Activated naive CD4-positive, alpha-beta T cell treated with anti-CD3 and anti-CD28 coated beads, Interleukin-2, amount 50 U/mL, for 24 hours (primary cell): ENCODE measurements at regions not wholly inside any gene's neighbourhood (a gene's known extent, or its start where the extent isn't known, plus 50 kb on each side); places are given as distances from the start of the nearest gene placed in this dataset.

Source experiments
- H3K27ac Mint-ChIP-seq: one replicate; pipeline ENCODE4 v1.8.0; 2021; ENCODE audit warnings: mild to moderate bottlenecking, mixed read lengths
- H3K27me3 Mint-ChIP-seq: one replicate; pipeline ENCODE4 v1.8.0; 2021; ENCODE audit warnings: mixed read lengths
- H3K36me3 Mint-ChIP-seq: one replicate; pipeline ENCODE4 v1.8.0; 2021; ENCODE audit warnings: mixed read lengths
- H3K4me1 Mint-ChIP-seq: one replicate; pipeline ENCODE4 v1.8.0; 2021; ENCODE audit warnings: mixed read lengths
- H3K4me3 Mint-ChIP-seq: one replicate; pipeline ENCODE4 v1.8.0; 2021; ENCODE audit warnings: mild to moderate bottlenecking, mixed read lengths
- H3K9me3 Mint-ChIP-seq: one replicate; pipeline ENCODE4 v1.8.0; 2021; ENCODE audit warnings: mixed read lengths

DNA sequence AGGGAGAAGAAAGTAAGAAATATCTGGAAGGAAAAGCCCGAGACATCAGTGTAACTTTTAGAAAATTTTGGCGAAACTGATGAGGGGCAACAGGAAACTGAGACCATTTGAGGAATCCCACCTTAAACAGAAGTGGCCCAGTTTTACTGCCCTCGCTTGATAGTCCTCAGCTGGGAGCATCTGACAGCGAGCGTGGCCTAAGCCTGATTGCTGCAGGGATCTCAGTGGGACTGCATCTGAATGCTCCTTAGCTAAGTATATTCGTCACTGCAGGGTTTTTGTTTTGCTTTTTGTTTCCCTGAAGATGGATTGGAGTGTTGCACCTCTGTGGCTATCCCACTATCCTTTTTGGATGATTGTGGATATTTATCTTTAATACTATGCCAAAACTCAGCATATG is 262.7 kb upstream of the KLHL1 start:
- Mint-ChIP-seq H3K27me3 (no peaks in the 10 kb centered on the region), H3K4me3 (no peak overlapping the region), H3K36me3 (no peaks in the 10 kb centered on the region), H3K27ac (no peak overlapping the region), H3K4me1 (no peaks in the 10 kb centered on the region), H3K9me3 (peaks cover 5% of the 10 kb centered on the region)

DNA sequence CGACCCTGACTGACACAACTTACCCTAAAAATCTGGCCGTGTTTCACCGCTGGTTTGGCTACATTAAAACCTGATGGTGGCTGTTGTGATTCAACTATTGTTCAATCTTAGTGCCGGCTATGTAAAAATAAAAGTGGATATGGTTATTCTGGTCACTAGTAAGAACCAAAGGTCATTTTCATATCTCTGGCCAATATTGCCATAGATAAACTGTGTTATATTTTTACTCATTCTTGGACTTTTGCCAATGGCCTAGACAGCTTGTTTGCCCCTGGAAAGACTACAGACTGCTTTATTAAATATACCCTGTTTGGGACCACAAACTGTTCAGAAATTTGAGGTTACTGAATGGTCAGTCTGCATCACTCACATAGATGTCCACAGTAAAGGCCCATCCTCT is 258.5 kb upstream of the KLHL1 start:
- H3K27me3 Mint-ChIP-seq: no peaks in the 10 kb centered on the region
- H3K4me3 Mint-ChIP-seq: no peak overlapping the region
- H3K36me3 Mint-ChIP-seq: no peaks in the 10 kb centered on the region
- H3K9me3 Mint-ChIP-seq: peaks cover 13% of the 10 kb centered on the region
- no peaks in the 10 kb centered on the region for H3K4me1 Mint-ChIP-seq
- H3K27ac Mint-ChIP-seq: no peak overlapping the region

DNA sequence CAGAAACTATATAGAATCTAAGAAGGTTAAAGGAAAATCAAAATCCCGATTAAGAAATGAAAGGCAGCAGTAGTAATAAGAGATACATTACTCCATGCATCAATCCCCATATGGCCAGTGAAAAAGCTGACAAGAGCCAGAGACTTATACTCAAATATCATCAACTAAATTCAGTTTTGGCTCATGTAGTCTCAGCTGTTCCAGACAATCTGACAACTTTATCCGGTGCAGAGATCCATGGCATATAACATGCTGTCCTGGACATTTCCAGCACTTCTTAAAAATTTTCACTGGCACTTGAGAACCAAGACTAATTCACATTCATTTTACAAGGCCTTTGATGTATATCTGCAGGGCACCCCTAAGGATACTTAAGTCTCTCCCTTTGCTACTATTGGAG is 255.7 kb upstream of the KLHL1 start:
- H3K36me3 Mint-ChIP-seq: no peaks in the 10 kb centered on the region
- H3K9me3 Mint-ChIP-seq: peaks cover 13% of the 10 kb centered on the region
- no peaks in the 10 kb centered on the region for H3K27me3 Mint-ChIP-seq
- no peak overlapping the region for H3K27ac Mint-ChIP-seq
- no peak overlapping the region for H3K4me3 Mint-ChIP-seq
- no peaks in the 10 kb centered on the region for H3K4me1 Mint-ChIP-seq

DNA sequence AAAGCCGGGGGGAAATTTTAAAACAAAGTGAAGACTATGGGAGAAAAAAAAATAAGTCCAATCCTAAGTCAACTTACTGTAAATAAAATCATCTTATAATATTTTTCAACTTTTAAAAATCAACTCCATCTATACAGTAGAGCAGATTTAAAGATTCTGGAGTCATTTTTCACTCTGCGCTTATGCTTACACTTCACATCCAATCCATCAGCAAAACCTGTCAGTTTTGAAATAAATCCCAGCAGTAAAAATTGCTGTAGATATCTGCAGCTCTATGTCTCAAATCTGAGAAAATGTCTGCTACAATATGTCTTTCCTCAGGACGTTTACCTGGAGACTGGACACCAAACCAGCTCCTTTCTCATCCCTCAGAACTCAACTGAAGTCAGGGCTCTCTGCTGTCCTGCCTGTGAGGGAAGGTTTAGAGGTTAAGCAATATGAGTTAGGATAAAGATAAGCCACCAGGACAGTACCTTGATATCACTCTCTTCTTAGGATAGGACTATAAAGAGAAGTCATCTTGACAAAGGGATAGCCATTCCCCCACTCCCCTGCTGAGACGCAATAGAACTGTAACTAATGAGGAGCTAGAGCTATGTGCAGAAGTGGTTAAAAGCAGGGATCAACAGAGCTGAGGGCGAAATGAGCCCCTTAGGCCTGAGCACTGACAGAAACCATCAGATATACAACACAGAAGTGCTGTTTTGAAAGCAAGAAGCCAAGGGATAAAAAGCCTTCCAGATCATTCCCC is 254.7 kb upstream of the KLHL1 start:
- no peaks in the 10 kb centered on the region for H3K36me3 Mint-ChIP-seq
- H3K4me3 Mint-ChIP-seq: no peak overlapping the region
- no peak overlapping the region for H3K27ac Mint-ChIP-seq
- peaks cover 13% of the 10 kb centered on the region for H3K9me3 Mint-ChIP-seq
- H3K27me3 Mint-ChIP-seq: no peaks in the 10 kb centered on the region
- no peaks in the 10 kb centered on the region for H3K4me1 Mint-ChIP-seq

DNA sequence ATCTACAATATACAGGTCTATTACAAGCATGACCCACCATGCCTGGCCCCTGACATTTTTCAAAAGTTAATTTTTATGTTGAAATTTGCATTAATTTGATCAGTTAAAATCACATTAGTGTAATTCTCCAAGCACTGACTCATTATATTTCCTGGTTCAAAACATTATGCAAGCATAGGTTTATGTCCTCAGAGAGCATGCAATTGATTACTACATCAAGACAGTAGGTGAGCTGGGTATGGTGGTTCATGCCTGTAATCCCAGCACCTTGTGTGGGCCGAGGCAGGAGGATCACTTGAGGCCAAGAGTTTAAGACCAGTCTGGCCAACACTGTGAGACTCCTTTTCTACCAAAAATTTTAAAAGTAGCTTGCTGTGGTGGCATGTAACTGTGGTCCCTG is 248.8 kb upstream of the KLHL1 start:
- no peaks in the 10 kb centered on the region for H3K36me3 Mint-ChIP-seq
- H3K9me3 Mint-ChIP-seq: no peaks in the 10 kb centered on the region
- no peaks in the 10 kb centered on the region for H3K27me3 Mint-ChIP-seq
- no peak overlapping the region for H3K4me3 Mint-ChIP-seq
- no peak overlapping the region for H3K27ac Mint-ChIP-seq
- H3K4me1 Mint-ChIP-seq: no peaks in the 10 kb centered on the region

DNA sequence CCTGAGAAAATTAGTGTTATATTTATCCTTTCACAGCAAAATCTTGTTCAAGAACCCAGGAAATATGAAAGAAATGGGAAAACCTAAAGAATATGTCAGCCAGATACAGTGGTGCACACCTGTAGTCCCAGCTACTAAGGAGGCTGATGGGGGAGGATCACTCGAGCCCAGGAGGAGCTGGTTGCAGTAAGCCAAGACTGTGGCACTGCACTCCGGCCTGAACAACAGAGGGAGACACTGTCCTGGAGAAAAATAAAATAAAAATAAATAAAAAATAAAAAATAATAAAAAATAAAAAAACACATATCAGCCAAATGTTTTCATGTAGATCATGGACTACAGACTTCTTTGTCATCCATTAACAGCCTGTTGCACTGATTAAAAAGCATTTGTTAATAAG is 244.8 kb upstream of the KLHL1 start:
- H3K4me3 Mint-ChIP-seq: no peak overlapping the region
- no peak overlapping the region for H3K27ac Mint-ChIP-seq
- no peaks in the 10 kb centered on the region for H3K4me1 Mint-ChIP-seq
- H3K27me3 Mint-ChIP-seq: no peaks in the 10 kb centered on the region
- H3K36me3 Mint-ChIP-seq: no peaks in the 10 kb centered on the region
- no peaks in the 10 kb centered on the region for H3K9me3 Mint-ChIP-seq

DNA sequence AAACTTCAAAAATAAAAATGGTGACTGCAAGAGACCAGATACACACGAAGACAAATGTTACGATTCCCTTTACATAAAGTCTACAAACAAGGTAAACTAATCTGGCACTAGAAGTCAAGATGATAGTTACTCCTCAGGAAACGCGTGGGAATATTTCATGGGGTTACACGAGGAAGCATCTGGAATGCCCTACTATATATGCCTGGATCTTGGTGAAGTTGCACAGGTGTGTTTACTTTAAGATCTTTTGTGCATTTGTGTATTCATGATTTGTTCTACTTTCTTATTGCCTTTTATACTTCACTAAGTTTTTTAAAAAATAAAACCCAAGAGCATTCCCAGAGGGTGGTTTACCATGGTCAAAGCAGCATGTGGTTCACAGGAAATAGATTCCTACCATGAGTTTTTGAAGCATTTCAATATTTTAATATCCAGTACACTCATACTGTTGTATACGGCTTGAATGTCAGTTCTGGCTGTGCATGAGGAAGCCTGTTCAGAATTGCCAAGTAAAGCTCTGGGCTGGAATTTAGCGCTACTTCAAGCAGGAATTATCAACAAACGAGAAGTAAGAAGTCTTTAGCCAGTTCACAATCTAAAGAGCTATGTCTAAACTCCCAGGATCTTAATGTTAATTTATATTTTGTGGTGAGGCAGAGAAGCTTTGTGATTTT is 239.8 kb upstream of the KLHL1 start:
- H3K4me1 Mint-ChIP-seq: no peaks in the 10 kb centered on the region
- H3K4me3 Mint-ChIP-seq: no peak overlapping the region
- H3K9me3 Mint-ChIP-seq: peaks cover 5% of the 10 kb centered on the region
- H3K27ac Mint-ChIP-seq: no peak overlapping the region
- no peaks in the 10 kb centered on the region for H3K27me3 Mint-ChIP-seq
- H3K36me3 Mint-ChIP-seq: no peaks in the 10 kb centered on the region

DNA sequence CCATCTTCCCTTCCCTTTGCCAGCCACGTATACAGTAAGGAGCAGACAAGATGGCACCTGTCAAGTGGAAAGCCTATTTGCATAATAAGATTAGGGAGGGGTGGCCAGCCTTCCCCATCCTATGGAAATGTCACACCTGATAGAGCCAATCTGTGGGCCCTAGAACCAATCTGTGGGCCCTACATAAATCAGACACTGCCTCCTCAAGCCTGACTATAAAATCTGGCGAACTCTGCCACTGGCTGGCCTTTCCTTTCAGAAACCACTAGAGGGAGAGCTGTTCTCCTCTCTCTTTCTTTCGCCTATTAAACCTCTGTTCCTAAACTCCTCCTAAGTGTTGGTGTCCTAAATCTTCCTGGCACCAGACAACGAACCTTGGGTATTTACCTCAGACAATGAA is 231.5 kb upstream of the KLHL1 start:
- no peaks in the 10 kb centered on the region for H3K4me1 Mint-ChIP-seq
- H3K27me3 Mint-ChIP-seq: no peaks in the 10 kb centered on the region
- H3K9me3 Mint-ChIP-seq: no peaks in the 10 kb centered on the region
- H3K4me3 Mint-ChIP-seq: no peak overlapping the region
- no peaks in the 10 kb centered on the region for H3K36me3 Mint-ChIP-seq
- no peak overlapping the region for H3K27ac Mint-ChIP-seq

DNA sequence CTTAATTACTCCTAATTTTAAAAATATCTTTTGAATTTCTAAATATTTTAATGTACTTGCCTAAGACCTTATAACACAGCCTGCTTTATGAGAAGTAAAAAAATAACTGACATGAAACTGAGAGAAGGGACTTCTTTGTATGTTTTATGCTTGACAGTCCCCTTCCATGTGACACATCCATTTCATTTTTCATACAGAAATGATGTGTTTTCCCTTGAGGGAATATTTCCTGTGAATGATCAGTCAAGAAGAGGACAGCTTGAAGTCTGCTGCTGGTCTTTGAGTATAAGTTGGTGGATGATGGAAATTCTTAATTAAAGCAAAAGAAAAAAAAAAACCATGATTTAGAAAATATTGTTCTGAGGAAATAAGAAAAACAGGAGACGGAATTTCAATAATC is 230.4 kb upstream of the KLHL1 start:
- no peaks in the 10 kb centered on the region for H3K27me3 Mint-ChIP-seq
- no peaks in the 10 kb centered on the region for H3K9me3 Mint-ChIP-seq
- H3K27ac Mint-ChIP-seq: no peak overlapping the region
- H3K36me3 Mint-ChIP-seq: no peaks in the 10 kb centered on the region
- no peak overlapping the region for H3K4me3 Mint-ChIP-seq
- H3K4me1 Mint-ChIP-seq: no peaks in the 10 kb centered on the region

DNA sequence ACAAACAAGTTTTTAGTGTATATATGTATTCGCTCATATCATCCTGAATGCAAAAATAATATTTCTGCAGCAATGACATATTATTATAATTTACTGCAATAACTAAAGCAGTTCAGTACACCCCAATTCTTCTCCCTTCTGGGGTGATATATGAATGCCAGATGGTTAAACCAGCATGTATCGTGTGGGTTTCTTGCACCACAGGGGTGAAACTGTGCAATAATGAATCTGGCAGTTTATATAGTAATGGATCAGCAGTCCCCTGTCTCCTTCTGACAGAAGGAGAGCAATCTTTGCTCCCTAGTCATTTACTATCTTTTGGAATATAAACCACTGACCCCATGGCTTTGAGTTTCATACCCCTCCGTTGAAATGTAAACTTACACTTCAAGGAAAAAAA is 228.6 kb upstream of the KLHL1 start:
- Mint-ChIP-seq H3K36me3 (no peaks in the 10 kb centered on the region), H3K4me1 (no peaks in the 10 kb centered on the region), H3K9me3 (no peaks in the 10 kb centered on the region), H3K4me3 (no peak overlapping the region), H3K27ac (no peak overlapping the region), H3K27me3 (no peaks in the 10 kb centered on the region)

DNA sequence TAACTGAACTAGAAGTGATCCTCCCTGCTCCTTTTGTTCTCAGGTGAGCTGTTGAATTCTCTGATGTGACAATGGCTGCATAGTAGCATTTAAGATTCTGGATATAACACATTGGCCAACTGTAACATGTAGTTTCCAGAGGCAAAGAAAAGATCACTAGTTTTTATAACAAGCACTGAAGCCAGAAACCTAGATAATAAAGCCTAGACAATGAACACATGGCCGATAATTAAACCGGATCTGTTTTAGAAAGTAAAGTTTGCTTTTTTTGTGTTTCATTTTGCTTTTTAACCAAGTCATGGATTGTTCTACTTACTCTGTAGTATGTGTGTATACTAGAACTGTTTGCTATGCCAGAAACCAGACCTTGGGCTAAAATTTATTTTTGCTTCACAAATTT is 225.5 kb upstream of the KLHL1 start:
- Mint-ChIP-seq H3K4me1 (no peaks in the 10 kb centered on the region), H3K9me3 (no peaks in the 10 kb centered on the region), H3K27me3 (no peaks in the 10 kb centered on the region), H3K27ac (no peak overlapping the region), H3K36me3 (no peaks in the 10 kb centered on the region), H3K4me3 (no peak overlapping the region)

DNA sequence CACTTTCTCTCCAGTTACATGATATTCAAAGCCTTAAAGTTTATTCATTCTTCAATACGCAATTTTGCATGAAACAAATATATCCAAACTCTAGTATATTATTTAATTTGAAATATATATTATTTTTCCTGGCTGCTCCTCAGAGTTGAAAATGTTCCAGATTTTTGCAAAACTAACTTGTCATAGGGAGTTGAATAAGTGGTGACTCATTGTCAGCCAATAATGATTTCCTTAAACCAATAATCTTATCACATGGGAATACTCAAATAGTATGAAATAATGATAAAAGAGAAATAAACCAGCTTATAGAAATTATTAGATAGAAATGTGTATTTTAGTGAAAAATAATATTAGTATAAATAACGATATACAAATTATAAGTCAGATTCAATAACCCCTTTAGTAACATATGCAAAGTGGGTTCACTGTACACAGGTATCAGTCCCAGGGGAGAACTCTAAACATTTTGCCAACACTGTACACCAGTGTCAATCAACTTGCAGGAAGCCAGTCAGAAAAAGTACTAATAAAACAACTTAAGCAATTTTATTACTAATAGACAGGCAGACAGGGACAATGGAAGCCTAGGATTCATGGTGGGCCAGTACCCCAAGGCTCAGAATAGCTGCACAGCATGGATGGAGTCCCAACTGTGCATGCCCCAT is 222.6 kb upstream of the KLHL1 start:
- Mint-ChIP-seq H3K36me3 (no peaks in the 10 kb centered on the region), H3K9me3 (peaks cover 4% of the 10 kb centered on the region), H3K4me3 (no peak overlapping the region), H3K27ac (no peak overlapping the region), H3K27me3 (no peaks in the 10 kb centered on the region), H3K4me1 (no peaks in the 10 kb centered on the region)

DNA sequence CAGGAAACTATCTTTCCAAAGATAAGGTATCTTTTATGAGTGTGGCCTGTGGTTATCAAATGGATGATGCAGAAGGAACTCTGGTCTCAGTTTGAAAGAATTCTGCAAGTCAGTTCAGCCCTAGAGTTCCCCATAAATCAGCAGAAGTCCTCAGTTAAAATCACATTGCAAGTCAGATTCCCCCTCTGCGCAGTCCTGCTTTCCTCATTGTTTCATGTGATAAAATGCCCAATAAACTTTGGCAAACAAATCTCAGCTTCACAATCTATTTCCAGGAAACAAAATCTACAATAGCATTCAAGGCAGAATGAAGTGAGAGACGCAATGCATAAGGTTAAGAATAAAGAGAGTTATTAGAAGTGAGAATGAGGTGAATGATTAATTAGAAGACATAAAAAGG is 216.3 kb upstream of the KLHL1 start:
- Mint-ChIP-seq H3K4me1 (no peaks in the 10 kb centered on the region), H3K36me3 (no peaks in the 10 kb centered on the region), H3K27me3 (no peaks in the 10 kb centered on the region), H3K27ac (no peak overlapping the region), H3K4me3 (no peak overlapping the region), H3K9me3 (peaks cover 4% of the 10 kb centered on the region)

DNA sequence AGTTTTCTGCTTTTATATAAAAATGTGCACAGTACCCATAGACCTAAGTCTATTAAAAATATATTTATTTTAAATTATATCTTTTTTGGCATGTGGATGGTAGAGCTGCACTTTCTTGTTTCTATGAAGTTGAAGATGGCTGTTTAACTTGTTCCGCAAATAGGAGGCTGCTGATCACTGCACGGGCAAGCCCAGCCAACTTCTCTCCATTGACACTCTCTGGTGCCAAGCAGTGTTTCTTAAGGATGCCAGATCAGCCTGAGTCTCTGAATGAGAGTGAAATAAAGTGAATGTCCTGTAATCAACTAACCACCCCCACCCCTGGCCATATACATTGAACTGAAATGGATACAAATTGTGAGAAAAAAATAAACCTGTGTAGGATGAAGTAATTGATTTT is 202.9 kb upstream of the KLHL1 start:
- H3K9me3 Mint-ChIP-seq: no peaks in the 10 kb centered on the region
- H3K36me3 Mint-ChIP-seq: no peaks in the 10 kb centered on the region

DNA sequence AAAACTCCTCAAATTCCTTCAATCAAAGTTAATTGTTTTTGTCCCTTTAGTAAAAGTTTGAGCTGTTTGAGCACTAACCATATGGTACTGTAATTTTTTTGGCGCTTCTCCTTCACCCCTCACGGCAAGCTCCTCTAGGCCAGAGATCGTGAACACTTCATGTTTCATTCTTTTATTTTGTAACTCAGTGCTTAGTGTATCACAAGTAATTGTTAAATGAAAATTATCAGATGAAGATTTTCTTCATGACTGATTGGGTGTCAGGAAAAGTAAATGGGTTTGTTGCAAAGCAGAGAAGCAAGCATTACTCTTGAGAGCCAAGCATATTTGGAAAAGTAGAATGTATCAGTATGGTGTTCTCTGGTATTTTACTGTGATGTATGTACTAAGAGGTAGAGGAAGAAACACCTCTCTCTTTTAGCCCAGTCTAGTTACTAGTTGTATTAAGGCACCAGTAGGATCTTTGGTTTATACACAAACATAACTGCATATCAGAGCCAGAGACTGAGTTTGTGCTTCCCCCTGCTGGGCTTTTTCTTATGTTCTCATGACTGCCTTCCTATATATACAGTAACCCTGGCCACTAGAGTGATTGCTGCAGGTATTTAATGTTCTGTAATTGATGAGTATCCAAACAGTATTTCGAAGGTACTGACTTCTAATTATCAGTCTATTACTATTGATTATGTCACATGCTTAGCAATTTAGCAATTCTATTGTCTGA is 202.3 kb upstream of the KLHL1 start:
- H3K9me3 Mint-ChIP-seq: no peaks in the 10 kb centered on the region
- H3K4me1 Mint-ChIP-seq: no peaks in the 10 kb centered on the region
- H3K27ac Mint-ChIP-seq: no peak overlapping the region
- H3K27me3 Mint-ChIP-seq: no peaks in the 10 kb centered on the region
- H3K36me3 Mint-ChIP-seq: no peaks in the 10 kb centered on the region
- no peak overlapping the region for H3K4me3 Mint-ChIP-seq

More for the DNA sequence above, 202.9 kb upstream of the KLHL1 start:
- no peaks in the 10 kb centered on the region for H3K27me3 Mint-ChIP-seq
- H3K27ac Mint-ChIP-seq: no peak overlapping the region
- H3K4me1 Mint-ChIP-seq: no peaks in the 10 kb centered on the region
- H3K4me3 Mint-ChIP-seq: no peak overlapping the region

DNA sequence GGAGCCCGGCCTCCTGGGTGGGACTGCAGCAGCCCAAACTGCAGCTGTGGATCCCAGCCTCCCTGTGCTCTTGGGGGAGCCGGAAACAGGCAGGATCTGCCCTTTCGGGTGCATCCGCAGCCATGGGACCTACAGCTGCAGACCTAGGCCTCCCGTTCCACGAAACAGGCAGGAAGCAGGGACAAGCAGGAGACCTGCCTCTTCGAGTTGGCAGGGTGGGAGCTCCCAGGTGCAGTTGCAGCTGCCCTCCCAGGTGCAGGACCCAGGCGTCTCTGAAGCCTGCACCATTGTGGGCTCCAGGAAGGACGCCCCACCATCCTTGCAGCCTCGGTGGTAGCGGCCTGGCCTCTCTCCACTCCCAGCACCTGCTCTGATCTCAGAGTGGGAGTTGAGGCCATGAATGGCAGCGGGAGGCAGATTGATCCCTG is 189.0 kb upstream of the KLHL1 start:
- Mint-ChIP-seq H3K27me3 (no peaks in the 10 kb centered on the region), H3K9me3 (peaks cover 24% of the 10 kb centered on the region), H3K4me1 (no peaks in the 10 kb centered on the region), H3K27ac (no peak overlapping the region), H3K4me3 (no peak overlapping the region), H3K36me3 (no peaks in the 10 kb centered on the region)
